GM12878 (cell line): ENCODE measurements at regions not wholly inside any gene's neighbourhood (a gene's known extent, or its start where the extent isn't known, plus 50 kb on each side); places are given as distances from the start of the nearest gene placed in this dataset.

Experiments
- CEBPZ ChIP-seq: fragments of 150-350 bp; IDR thresholded peaks from 2 replicates; pipeline ENCODE4 v1.6.1; 2016; ENCODE audit warnings: low read depth, low read length
- CTCF ChIP-seq, 3 experiments: IDR thresholded peaks in 2 of 3; conservative IDR thresholded peaks in 1 of 3; 2 replicates each; pipeline ENCODE4 v1.5.1; 2011; ENCODE audit warnings: low read depth in 3 of 3, low read length in 3 of 3, mild to moderate bottlenecking in 3 of 3, control low read depth in 2 of 3, moderate library complexity in 2 of 3, inconsistent platforms in 1 of 3, mixed read lengths in 1 of 3; ENCODE audit not compliant: control insufficient read depth in 2 of 3, insufficient read depth in 1 of 3; ENCODE audit errors: extremely low read depth in 1 of 3
- E2F8 ChIP-seq: fragments of 450-650 bp; IDR thresholded peaks from 2 replicates; pipeline ENCODE4 v1.6.1; 2018; ENCODE audit warnings: mild to moderate bottlenecking, low read depth, moderate library complexity; ENCODE audit not compliant: partially characterized antibody
- GATAD2B ChIP-seq: fragments of 450-650 bp; conservative IDR thresholded peaks from 2 replicates; pipeline ENCODE4 v1.6.1; 2017; ENCODE audit warnings: low read depth, mild to moderate bottlenecking, moderate library complexity
- HDAC6 ChIP-seq: fragments of 200-600 bp; sonication (generic); IDR thresholded peaks from one replicate; pipeline ENCODE4 v1.8.0; 2017; ENCODE audit warnings: antibody characterized with exemption; ENCODE audit not compliant: unreplicated experiment
- IKZF1 ChIP-seq: fragments of 450-650 bp; conservative IDR thresholded peaks from 2 replicates; pipeline ENCODE4 v1.6.1; 2017; ENCODE audit warnings: antibody characterized with exemption, mild to moderate bottlenecking
- LARP7 ChIP-seq: fragments of 450-650 bp; IDR thresholded peaks from 2 replicates; pipeline ENCODE4 v1.6.1; 2017; ENCODE audit warnings: mild to moderate bottlenecking
- MEF2A ChIP-seq: IDR thresholded peaks from 2 replicates; pipeline ENCODE4 v1.6.1; 2011; ENCODE audit warnings: low read depth, mild to moderate bottlenecking, low read length, moderate library complexity; ENCODE audit not compliant: insufficient read depth
- SREBF2 ChIP-seq: IDR thresholded peaks from 2 replicates; pipeline ENCODE4 v1.6.1; 2012; ENCODE audit warnings: mild to moderate bottlenecking, low read length
- TAF1 ChIP-seq: IDR thresholded peaks from 2 replicates; pipeline ENCODE4 v1.6.1; 2011; ENCODE audit warnings: mild to moderate bottlenecking, low read depth, low read length, borderline replicate concordance

- TF ChIP-seq TAF1 (no peak), CEBPZ (no peak), CTCF (IDR thresholded peaks at IDR 0.05 in 2 of 3, conservative IDR thresholded peaks at IDR 0.05 in 1 of 3; ENCODE audit: control insufficient read depth in 2 of 3, extremely low read depth in 1 of 3, insufficient read depth in 1 of 3, low read depth in 3 of 3, low read length in 3 of 3) (no peak), E2F8 (no peak), HDAC6 (no peak), LARP7 (no peak), IKZF1 (no peak), MEF2A (no peak), GATAD2B (no peak), SREBF2 (no peak)
Measured at GRCh38 chr7:121449329-121449728, 53.2 kb upstream of the FAM3C start.
